ENCODE measurements at regions not wholly inside any gene's neighbourhood (a gene's known extent, or its start where the extent isn't known, plus 50 kb on each side); places are given as distances from the start of the nearest gene placed in this dataset.

DNA sequence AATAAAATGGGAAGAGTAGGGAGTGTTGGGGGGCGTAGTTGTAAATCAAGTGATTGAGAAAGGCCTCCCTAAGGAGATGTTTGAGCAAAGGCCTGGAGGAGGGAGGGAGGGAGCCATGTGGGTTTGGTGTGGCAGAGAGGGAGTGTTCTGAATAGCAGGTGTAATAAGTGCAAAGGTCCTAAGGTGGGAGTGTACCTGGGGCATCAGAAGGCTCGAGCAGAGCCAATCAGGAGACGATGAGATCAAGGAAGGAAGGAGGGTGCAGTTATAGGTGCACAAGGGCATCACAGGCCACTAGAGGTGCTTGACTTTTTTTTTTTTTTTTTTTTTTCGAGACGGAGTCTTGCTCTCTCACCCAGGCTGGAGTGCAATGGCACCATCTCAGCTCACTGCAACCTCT lies 77.9 kb upstream of the PLXNC1 start:
- DNase-seq = no peak

DNA sequence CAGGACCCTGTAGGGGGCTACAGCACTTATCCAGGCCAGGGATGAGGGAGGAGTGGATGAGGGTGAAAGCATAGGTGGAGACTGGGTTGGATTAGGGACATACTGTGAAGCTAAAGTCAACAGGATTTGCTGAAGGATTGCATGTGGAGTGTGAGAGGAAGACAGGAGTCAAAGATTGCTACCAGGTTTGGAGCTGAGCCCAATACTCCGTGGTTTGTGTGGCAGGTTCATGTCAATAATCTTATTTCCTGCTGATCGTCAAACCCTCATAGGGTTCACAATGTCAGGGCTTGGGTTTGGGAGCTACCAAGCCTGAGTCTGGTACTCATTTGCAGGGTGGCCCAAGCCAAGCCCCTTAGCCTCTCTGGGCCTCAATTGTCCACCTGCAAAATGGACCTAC lies 77.1 kb upstream of the PLXNC1 start:
- DNase-seq = no peak

DNA sequence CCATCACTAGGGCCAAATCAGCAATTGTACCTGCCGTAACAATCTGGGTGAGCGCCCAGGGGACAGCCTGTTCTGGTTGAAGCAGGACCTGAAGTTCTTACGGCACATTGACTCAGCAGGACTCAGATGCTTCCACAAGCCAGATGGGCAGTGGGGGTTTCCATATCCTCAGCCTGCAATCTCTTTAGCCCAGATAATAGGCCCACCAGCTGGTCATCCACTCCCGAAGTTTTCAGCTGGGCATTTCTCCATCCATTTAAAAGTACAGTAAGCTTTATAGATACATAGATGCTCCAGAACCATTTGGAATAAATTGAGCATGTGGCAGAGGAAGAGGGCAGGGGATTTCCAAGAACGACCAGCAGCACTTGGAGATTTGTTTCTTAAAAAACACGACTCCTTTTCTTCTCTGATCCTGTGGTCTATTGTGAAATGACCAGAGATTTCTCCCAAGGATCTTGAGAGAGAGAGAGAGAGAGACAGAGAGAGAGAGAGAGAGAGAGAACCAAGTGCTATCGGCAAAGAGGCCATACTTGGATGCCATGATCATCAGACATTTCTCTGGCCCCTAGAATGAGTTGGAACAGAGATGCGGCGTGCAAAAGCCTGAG lies 74.8 kb upstream of the PLXNC1 start:
- peak; percentile 78 to 95 for DNase-seq

DNA sequence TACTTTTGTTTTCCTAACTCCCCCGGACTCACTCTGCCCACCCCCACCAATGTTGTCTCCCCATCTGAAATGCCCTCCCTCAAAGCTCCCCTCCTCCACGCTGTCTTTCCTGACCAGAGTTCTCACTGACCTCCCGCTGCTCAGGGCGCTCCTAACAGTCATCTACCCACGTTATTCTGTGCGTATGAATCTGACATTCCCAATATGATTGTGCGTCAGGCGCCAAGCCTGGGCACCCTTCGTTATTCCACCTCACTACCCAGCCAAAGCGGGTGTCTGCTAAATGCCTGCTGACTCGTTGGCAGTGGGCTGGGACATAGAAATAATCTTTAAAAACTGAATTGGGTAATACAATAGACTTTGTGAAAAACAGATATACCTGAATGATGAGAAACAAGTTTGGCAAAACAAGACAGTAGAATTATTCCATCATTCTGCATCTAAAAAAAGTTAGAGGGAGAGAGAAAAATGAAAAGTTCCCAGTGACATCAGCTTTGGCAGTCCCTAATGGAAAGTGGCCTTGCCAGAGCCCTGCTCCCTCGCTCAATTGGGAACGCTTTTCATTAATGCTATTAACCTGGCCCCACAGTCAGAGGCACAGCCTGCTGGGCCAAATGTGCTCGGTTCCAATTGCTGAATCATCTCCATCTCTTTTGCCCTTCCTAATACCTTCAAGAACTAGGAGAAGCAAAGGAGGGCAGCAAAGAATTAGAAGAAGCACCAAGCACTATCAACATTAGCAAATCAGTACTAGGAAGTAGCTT lies 74.0 kb upstream of the PLXNC1 start:
- peak; percentile 87 to 91 for DNase-seq

DNA sequence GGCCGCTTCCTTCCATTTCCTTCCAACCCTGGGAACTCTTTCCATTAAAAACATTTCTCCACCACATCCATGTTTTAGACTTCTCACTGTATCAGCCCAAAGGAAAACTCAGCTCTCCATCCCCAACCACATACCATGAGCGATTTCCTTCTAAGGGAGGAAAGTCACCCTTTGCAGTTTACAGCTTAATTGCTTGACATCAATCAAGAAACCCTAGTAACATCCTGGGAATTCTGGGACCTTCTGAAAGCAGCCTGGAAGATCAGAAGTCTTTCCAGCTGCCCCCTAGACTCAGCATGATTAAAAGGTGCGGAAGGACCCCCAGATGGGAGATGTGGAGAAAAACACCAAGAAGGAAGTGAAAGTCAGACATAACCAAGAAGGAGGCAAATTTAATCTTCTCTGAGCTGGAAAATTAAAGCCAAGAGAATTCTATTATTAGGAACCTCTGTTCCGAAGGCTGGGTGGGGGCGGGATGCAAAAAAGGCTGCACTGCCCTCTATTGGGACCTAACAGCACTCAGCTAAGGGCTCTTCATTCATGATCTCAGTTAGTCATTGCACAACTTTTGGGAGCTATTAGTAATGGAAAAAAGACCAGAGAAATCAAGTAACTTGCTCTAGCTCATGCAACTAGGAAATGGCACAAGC lies 73.3 kb upstream of the PLXNC1 start:
- DNase-seq = peak; percentile 78 to 80

DNA sequence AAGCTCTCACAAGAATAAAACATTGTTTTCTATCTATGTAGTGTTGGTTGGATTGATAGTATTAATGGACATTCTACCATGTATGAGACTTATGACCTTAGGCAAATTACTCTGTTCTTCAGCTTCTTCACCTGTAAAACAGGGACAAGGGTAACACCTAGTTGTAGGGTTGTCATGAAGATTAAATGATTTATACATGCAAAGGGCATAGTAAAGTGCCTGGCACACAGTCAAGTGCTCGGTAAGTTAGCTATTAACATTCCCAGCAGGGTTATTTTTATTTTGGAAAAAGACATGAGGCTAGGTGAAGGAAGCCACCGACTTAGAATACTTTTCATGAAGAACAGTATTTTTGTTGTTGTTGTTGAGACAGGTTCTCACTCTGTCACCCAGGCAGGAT lies 71.2 kb upstream of the PLXNC1 start:
- DNase-seq = no peak

DNA sequence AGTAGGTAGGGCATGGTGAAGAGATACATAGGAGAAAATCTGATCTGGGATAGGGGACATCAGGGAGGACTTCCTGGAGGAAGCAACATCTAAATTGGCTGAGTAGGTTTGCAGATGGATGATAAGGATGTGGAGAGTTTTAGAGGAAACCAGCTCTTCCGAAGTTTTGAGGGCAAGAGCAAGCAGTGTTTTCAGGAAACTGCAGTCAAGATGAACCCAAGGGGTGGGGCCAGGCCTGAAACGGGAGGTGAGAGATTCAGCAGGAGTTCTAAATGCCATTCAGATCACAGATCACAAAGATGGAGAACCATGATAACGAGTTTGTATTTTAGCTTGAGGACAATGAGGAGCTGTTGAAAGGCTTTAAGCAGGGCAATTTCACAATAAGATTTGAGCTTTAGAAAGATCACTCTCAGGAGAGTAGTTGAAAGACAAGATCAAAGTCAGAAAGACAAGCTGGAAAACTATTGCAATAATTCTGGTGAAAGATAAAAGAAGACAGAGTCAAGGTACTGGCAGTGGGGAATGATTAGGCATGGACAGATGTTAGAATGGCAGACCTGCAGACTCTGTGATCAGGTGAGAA lies 70.1 kb upstream of the PLXNC1 start:
- DNase-seq = no peak

DNA sequence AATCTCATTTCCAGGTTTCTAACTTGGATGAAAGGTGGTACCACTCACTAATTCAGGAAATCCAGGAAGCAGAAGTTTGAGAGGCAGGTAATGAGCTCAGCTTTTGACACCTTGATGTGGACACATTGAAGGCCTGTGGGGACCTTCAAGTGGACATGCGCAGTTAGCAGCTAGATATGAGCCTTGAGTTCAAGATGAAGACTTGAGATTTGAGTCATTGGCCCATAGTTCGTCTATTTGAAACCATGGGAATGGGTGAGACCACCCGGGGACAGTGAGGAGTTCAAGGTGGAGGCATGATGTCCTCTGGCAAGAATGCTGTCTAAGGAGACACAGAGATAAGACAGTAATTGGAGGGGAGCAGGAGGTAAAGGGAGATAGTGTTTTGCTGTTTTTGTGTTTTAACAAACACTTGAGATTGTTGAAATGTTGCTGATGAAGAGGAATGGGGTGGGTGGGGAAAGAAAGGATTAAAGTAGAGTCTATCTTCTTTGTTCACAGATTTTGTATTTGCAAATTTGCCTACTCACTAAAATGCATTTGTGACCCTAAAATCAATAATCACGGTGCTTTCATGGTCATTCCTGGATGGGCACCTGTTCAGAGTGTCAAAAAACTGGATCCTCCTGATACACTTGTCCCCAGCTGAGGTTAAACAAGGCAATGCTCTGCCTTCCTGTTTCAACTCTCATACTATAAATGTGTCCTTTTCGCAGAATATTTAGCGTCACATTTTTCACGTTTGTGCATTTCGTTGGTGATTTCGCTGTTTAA lies 69.5 kb upstream of the PLXNC1 start:
- no peak for DNase-seq

DNA sequence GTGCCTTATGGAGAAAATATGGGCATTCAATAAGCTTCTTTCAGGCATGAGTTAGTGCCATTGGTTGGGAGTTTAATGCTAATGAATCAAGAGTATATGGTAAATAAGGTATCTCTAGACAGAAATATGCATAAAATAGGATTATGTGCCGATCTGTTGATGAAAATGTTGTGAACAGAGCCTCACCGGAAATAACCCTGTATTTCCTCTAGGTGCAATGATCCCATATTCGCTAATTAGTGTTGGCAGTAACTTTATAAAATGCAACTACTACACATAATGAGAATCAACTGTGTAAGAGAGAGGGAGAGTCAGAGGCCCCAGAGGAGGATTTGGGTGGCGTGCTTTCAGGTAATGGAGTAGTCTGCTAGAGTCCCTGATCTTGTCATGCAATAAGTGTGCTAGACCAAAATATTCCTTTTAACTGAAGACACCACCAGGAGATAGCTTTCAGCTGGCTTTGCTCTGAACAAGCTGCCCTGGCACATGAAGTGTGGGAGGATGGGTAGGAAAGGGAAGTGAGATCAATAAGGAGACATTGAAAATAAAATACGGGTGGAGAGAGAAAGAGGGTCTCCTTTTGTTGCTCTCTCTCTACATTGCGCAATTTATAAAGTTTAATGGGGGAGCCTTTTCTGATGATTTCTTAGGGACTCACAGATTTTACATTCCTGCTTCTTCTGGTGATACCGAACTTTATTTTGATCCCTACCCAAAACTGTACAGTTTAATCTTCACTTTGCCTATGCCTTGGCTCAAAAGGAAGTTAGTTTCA lies 68.6 kb upstream of the PLXNC1 start:
- no peak for DNase-seq

DNA sequence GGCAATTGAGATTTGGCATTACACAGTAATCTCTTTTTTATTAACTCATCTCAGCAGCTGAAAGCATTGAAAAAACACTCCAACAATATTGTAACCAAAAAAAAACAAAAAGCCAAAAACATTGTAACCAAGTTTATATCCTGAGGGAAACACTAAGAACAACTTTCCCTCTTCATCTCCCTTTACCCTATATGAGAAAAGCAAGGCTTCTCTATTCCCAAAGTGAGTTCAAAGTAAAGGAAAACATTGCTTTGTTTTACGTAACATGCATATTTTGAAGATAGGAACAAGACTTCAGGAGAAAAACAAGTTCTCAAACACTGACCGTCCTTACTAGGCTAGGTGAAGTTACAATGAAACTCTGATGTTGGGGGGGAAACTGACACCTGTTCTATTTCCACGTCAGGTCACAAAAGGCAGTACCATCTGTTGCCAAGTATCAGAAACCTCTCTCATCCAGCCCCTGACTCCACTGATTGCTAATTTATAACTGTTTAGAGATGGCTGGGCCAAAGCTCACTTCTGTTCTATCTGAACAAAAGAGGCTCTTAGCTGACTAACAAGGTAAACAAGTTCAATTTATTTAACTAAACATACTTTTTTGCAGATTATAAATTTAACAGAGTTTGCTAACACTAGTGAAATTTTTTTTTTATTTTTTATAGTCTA lies 67.9 kb upstream of the PLXNC1 start:
- DNase-seq = peak; percentile 14 to 68

DNA sequence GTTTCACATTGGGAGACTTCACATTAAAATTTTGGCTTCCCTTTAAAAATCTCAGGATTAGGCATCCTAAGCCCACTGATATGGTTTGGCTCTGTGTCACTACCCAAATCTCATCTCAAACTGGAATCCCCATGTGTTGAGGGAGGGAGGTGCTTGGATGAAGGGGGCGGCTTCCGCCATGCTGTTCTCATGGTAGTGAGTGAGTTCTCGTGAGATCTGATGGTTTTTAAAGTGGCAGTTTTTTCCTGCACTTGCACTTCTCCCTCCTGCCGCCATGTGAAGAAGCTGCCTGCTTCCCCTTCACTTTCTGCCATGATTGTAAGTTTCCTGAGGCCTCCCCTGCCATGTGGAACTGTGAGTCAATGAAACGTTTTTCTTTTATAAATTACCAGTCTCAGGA lies 65.7 kb upstream of the PLXNC1 start:
- DNase-seq = no peak

DNA sequence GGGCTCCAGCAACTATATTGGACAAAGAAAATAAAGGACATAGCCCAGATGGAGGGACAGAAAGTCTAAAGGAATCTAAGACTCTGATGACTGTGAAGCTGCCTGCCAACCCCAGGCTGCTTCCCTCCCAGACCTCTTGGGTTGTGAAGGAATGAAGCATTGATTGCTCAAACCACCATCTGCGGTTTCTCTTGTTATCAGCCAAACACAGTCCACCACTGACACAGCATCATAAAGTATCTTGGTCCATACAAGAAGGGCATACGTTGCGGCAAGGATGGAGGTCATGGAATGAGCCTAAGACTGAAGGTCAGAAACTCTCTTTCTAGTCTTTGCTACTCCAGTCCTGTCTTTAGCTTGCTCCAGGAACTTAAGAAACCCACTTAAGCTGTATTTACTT lies 58.5 kb upstream of the PLXNC1 start:
- no peak for DNase-seq

DNA sequence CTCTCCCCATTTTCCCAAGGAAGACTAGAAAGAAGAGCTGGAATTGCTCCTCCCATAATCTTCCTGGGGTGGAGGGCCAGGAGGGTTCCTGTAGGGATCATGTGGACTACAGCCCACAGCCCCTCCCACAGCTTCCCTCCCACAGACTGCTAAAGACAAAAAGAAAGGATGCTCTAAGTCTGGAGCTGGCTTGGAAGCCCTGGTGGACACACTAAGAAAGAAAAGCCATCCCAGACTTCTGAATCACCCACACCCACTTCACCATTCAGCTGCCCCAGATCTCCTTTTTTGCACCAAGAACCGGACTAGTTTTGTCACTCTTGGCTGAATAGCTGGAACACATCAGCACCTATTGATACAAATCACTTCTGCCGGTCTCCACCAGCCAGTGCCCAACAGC lies 56.8 kb upstream of the PLXNC1 start:
- DNase-seq = no peak

DNA sequence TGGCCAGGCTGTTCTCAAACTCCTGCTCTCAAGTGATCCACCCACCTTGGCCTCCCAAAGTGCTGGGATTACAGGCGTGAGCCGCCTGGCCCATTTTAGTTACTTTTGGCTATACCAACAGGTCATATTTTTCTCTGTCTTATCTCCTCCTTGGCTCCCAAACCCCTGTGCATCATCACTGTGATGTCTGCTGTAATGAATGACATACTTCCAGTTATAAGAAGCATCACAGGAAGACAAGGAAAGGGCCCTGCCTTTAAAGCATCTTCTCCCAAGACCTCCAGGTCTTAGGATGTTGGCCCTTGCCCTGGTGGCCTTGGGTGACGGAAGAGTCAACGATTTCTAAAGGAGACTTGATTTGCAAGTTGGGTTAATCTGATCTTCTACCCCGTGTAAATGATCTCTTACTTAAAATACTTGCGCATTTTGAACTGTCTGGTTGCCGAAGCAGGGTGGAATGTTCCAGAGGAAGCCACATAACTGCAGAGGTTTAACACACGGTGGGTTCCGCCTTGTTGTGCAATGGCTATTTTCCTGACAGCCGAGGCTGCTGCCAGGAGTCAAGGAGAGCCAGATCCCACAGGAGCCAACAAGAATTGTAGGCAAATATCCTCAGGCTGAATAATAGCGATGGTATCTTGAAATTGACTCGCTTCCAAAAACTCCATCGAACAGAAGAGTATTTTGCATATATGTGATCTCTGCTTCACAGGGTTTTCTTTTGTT lies 55.7 kb upstream of the PLXNC1 start:
- DNase-seq = peak in 1 of 2 experiments; percentile 14

DNA sequence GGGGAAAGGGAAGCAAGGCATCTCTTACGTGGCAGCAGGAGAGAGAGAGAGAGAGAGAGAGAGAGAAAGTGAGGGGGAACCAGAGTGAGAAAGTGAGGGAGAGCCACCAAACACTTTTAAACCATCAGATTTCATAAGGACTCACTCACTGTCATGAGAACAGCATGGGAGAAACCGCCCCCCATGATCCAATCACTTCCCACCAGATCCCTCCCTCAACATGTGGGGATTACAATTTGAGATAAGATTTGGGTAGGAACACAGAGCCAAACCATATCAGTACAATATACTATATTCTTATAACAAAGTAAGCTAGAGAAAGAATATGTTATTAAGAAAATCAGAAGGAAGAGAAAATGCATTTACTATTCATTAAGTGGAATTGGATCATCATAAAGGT lies 53.7 kb upstream of the PLXNC1 start:
- DNase-seq = no peak

DNA sequence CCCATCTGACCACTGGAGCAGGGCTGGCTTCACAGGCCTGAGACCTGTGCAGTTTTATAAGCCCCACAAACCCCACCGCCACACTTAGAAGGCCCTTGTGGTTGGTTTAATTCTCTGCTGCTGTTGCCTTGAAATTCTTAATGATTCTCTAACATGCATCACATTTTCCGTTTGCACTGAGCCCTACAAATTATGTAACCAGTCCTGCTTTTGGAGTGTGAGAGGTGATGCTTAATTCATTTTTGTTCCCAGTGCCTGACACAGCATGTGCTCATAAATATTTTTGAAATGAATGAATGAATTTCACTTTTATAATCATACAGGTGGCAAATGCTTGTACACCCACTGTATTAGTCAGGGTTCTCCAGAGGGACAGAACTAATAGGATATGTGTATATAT lies 52.8 kb upstream of the PLXNC1 start:
- DNase-seq = no peak

DNA sequence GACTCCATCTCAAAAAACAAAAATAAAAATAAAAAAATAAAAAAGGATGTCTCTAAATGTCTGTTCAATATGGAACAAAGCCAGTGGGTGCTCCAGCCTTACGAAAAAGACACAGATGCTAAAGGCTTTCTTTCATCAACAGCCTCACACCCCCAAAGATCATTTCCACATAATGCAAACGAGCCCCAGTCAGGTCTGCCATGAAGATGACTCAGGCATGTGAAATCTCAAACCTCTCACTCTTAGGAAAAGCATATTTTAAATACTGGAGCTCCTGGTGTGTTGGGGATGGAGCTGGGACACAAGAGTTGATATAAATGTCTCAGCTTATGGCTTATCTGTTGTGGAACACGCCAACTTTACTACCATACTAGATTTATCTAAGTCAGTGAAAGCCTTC lies 49.9 kb upstream of the PLXNC1 start:
- peak in 1 of 2 experiments; percentile 19 for DNase-seq

All from NCI-H446 (cell line).